ENCODE measurements at regions not wholly inside any gene's neighbourhood (a gene's known extent, or its start where the extent isn't known, plus 50 kb on each side); places are given as distances from the start of the nearest gene placed in this dataset.

- Histone ChIP-seq H3K79me2 (ENCODE audit: insufficient read depth, low read length) (no peaks in the 10 kb centered on the region), H3K27ac (ENCODE audit: low read depth, low read length) (no peak overlapping the region), H3K9me3 (ENCODE audit: insufficient read depth, low read length) (no peaks in the 10 kb centered on the region), H3F3A (ENCODE audit: insufficient read depth) (no peaks in the 10 kb centered on the region), H4K20me1 (ENCODE audit: low read depth, low read length) (no peaks in the 10 kb centered on the region), H3K9ac (ENCODE audit: low read length) (no peak overlapping the region), H3K36me3 (ENCODE audit: low read length) (no peaks in the 10 kb centered on the region), H3K9me2 (replicated peaks; ENCODE audit: insufficient read depth, low read length) (no peaks in the 10 kb centered on the region), H3K4me2 (ENCODE audit: low read depth, low read length, poor library complexity, severe bottlenecking) (no peak overlapping the region), H2AFZ (ENCODE audit: low read depth, low read length, severe bottlenecking) (no peak overlapping the region), H3K27me3 (ENCODE audit: low read length) (no peaks in the 10 kb centered on the region), H3K4me3 (ENCODE audit: insufficient read depth, low read length, poor library complexity, severe bottlenecking) (no peak overlapping the region)
- no peak for TF ChIP-seq CTCF (IDR thresholded peaks at IDR 0.05; ENCODE audit: insufficient read depth, low read length, poor library complexity, severe bottlenecking)
- TF ChIP-seq EZH2phosphoT487 (conservative IDR thresholded peaks at IDR 0.05; ENCODE audit: low read length), result no peak
Observed at GRCh38 chr3:147210676-147211075, 195.7 kb downstream of the ZIC4 start.

- no peaks in the 10 kb centered on the region for H3F3A ChIP-seq (ENCODE audit: insufficient read depth)
- no peak overlapping the region for H3K9ac ChIP-seq (ENCODE audit: low read length)
- no peaks in the 10 kb centered on the region for H3K27me3 ChIP-seq (ENCODE audit: low read length)
- no peak overlapping the region for H3K4me3 ChIP-seq (ENCODE audit: insufficient read depth, low read length, poor library complexity, severe bottlenecking)
- no peaks in the 10 kb centered on the region for H4K20me1 ChIP-seq (ENCODE audit: low read depth, low read length)
- no peak overlapping the region for H3K27ac ChIP-seq (ENCODE audit: low read depth, low read length)
- no peaks in the 10 kb centered on the region for H3K9me2 ChIP-seq (replicated peaks; ENCODE audit: insufficient read depth, low read length)
- H3K36me3 ChIP-seq (ENCODE audit: low read length), result no peaks in the 10 kb centered on the region
- H2AFZ ChIP-seq (ENCODE audit: low read depth, low read length, severe bottlenecking), result no peak overlapping the region
- no peak for TF ChIP-seq CTCF (IDR thresholded peaks at IDR 0.05; ENCODE audit: insufficient read depth, low read length, poor library complexity, severe bottlenecking)
- TF ChIP-seq EZH2phosphoT487 (conservative IDR thresholded peaks at IDR 0.05; ENCODE audit: low read length), result no peak
- H3K4me2 ChIP-seq (ENCODE audit: low read depth, low read length, poor library complexity, severe bottlenecking), result no peak overlapping the region
- no peaks in the 10 kb centered on the region for H3K79me2 ChIP-seq (ENCODE audit: insufficient read depth, low read length)
- no peaks in the 10 kb centered on the region for H3K9me3 ChIP-seq (ENCODE audit: insufficient read depth, low read length)
Observed at GRCh38 chr3:147201086-147201485, 205.3 kb downstream of the ZIC4 start.

GRCh38 chr3:147200545-147200944 is 205.8 kb downstream of the ZIC4 start:
- H3K9ac ChIP-seq (ENCODE audit: low read length), result no peak overlapping the region
- H2AFZ ChIP-seq (ENCODE audit: low read depth, low read length, severe bottlenecking), result no peak overlapping the region
- H4K20me1 ChIP-seq (ENCODE audit: low read depth, low read length), result no peaks in the 10 kb centered on the region
- H3K27ac ChIP-seq (ENCODE audit: low read depth, low read length), result no peak overlapping the region
- H3F3A ChIP-seq (ENCODE audit: insufficient read depth), result no peaks in the 10 kb centered on the region
- no peak for TF ChIP-seq CTCF (IDR thresholded peaks at IDR 0.05; ENCODE audit: insufficient read depth, low read length, poor library complexity, severe bottlenecking)
- TF ChIP-seq EZH2phosphoT487 (conservative IDR thresholded peaks at IDR 0.05; ENCODE audit: low read length), result no peak
- H3K36me3 ChIP-seq (ENCODE audit: low read length), result no peaks in the 10 kb centered on the region
- H3K4me2 ChIP-seq (ENCODE audit: low read depth, low read length, poor library complexity, severe bottlenecking), result no peak overlapping the region
- no peaks in the 10 kb centered on the region for H3K27me3 ChIP-seq (ENCODE audit: low read length)
- no peaks in the 10 kb centered on the region for H3K79me2 ChIP-seq (ENCODE audit: insufficient read depth, low read length)
- no peaks in the 10 kb centered on the region for H3K9me2 ChIP-seq (replicated peaks; ENCODE audit: insufficient read depth, low read length)
- no peaks in the 10 kb centered on the region for H3K9me3 ChIP-seq (ENCODE audit: insufficient read depth, low read length)
- no peak overlapping the region for H3K4me3 ChIP-seq (ENCODE audit: insufficient read depth, low read length, poor library complexity, severe bottlenecking)
